Large intestine (tissue), 3 donors: ENCODE measurements at regions not wholly inside any gene's neighbourhood (a gene's known extent, or its start where the extent isn't known, plus 50 kb on each side); places are given as distances from the start of the nearest gene placed in this dataset.

Source experiments
- DNase-seq, 2 donors: peaks; one replicate each; pipeline versions ENCODE4 v3.0.0 to v3.0.0-alpha.2; 2013
- H3K27ac ChIP-seq: one replicate; pipeline ENCODE4 v1.5.1; 2013; ENCODE audit warnings: low read length
- H3K27me3 ChIP-seq: 2 replicates; pipeline ENCODE4 v1.6.1; 2013; ENCODE audit warnings: low read length; ENCODE audit not compliant: control insufficient read depth, insufficient read depth
- H3K36me3 ChIP-seq: 2 replicates; pipeline ENCODE4 v1.6.1; 2013; ENCODE audit warnings: low read length; ENCODE audit not compliant: control insufficient read depth, insufficient read depth
- H3K4me1 ChIP-seq: one replicate; pipeline ENCODE4 v1.6.1; 2013; ENCODE audit warnings: low read length; ENCODE audit not compliant: control insufficient read depth, insufficient read depth
- H3K4me3 ChIP-seq: one replicate; pipeline ENCODE4 v1.5.1; 2013; ENCODE audit warnings: low read length
- H3K9me3 ChIP-seq: one replicate; pipeline ENCODE4 v1.6.1; 2013; ENCODE audit warnings: mild to moderate bottlenecking, low read depth, low read length, moderate library complexity; ENCODE audit not compliant: control insufficient read depth
- whole genome bisulfite sequencing: methylation state at CpG from one replicate; pipeline ENCODE4 v1.1.5; 2013; ENCODE audit warnings: low lambda C conversion rate; ENCODE audit not compliant: insufficient coverage; 5-methylcytosine and 5-hydroxymethylcytosine counted together

- H3K4me3 ChIP-seq = no peak overlapping the region
- H3K4me1 ChIP-seq = no peaks in the 10 kb centered on the region
- DNase-seq = no peak
- no peaks in the 10 kb centered on the region for H3K36me3 ChIP-seq
- H3K27me3 ChIP-seq = no peaks in the 10 kb centered on the region
- no CpG with 5 or more reads among the region's 4 CpGs for WGBS
- no peak overlapping the region for H3K27ac ChIP-seq
- H3K9me3 ChIP-seq = no peaks in the 10 kb centered on the region
These were observed 618.1 kb downstream of the MED13L start for GRCh38 chr12:115659422-115659821.

GRCh38 chr12:115657081-115658013 is 620.1 kb downstream of the MED13L start:
- no peak overlapping the region for H3K4me3 ChIP-seq
- no peaks in the 10 kb centered on the region for H3K36me3 ChIP-seq
- H3K27me3 ChIP-seq = no peaks in the 10 kb centered on the region
- no peaks in the 10 kb centered on the region for H3K9me3 ChIP-seq
- no peak overlapping the region for H3K27ac ChIP-seq
- no peak for DNase-seq
- 97% methylated on average over 5 of the region's 7 CpGs for WGBS
- no peaks in the 10 kb centered on the region for H3K4me1 ChIP-seq

GRCh38 chr12:115650026-115650425 is 627.5 kb downstream of the MED13L start:
- no peaks in the 10 kb centered on the region for H3K27me3 ChIP-seq
- no CpG with 5 or more reads among the region's 10 CpGs for WGBS
- no peak overlapping the region for H3K27ac ChIP-seq

GRCh38 chr12:115648463-115648862 is 629.0 kb downstream of the MED13L start:
- no peak for DNase-seq
- no CpG with 5 or more reads among the region's 1 CpG for WGBS
- no peaks in the 10 kb centered on the region for H3K4me1 ChIP-seq
- no peaks in the 10 kb centered on the region for H3K36me3 ChIP-seq
- H3K4me3 ChIP-seq = no peak overlapping the region
- H3K9me3 ChIP-seq = no peaks in the 10 kb centered on the region
- no peak overlapping the region for H3K27ac ChIP-seq
- no peaks in the 10 kb centered on the region for H3K27me3 ChIP-seq

More at GRCh38 chr12:115650026-115650425, 627.5 kb downstream of the MED13L start:
- H3K4me1 ChIP-seq = no peaks in the 10 kb centered on the region
- no peak overlapping the region for H3K4me3 ChIP-seq
- H3K9me3 ChIP-seq = no peaks in the 10 kb centered on the region
- DNase-seq = no peak
- no peaks in the 10 kb centered on the region for H3K36me3 ChIP-seq

- no CpG with 5 or more reads among the region's 2 CpGs for WGBS
- H3K27me3 ChIP-seq = no peaks in the 10 kb centered on the region
These were observed 631.3 kb downstream of the MED13L start for GRCh38 chr12:115646210-115646609.

GRCh38 chr12:115640929-115641328 is 636.6 kb downstream of the MED13L start:
- Histone ChIP-seq H3K27ac (no peak overlapping the region), H3K4me3 (no peak overlapping the region), H3K36me3 (no peaks in the 10 kb centered on the region), H3K4me1 (no peaks in the 10 kb centered on the region), H3K9me3 (no peaks in the 10 kb centered on the region), H3K27me3 (no peaks in the 10 kb centered on the region)
- DNase-seq = no peak
- no CpG with 5 or more reads among the region's 2 CpGs for WGBS

More at GRCh38 chr12:115646210-115646609, 631.3 kb downstream of the MED13L start:
- DNase-seq = no peak
- Histone ChIP-seq H3K27ac (no peak overlapping the region), H3K9me3 (no peaks in the 10 kb centered on the region), H3K36me3 (no peaks in the 10 kb centered on the region), H3K4me1 (no peaks in the 10 kb centered on the region), H3K4me3 (no peak overlapping the region)

- no peak overlapping the region for H3K27ac ChIP-seq
- no peak overlapping the region for H3K4me3 ChIP-seq
- WGBS = no CpG with 5 or more reads among the region's 5 CpGs
- H3K27me3 ChIP-seq = no peaks in the 10 kb centered on the region
- no peaks in the 10 kb centered on the region for H3K9me3 ChIP-seq
- no peaks in the 10 kb centered on the region for H3K4me1 ChIP-seq
- H3K36me3 ChIP-seq = no peaks in the 10 kb centered on the region
- no peak for DNase-seq
These were observed 637.9 kb downstream of the MED13L start for GRCh38 chr12:115639648-115640012.

- DNase-seq = peak in 1 of 2 donors; percentile 14
- no peaks in the 10 kb centered on the region for H3K9me3 ChIP-seq
- no peaks in the 10 kb centered on the region for H3K4me1 ChIP-seq
- H3K36me3 ChIP-seq = no peaks in the 10 kb centered on the region
- no peak overlapping the region for H3K4me3 ChIP-seq
- H3K27me3 ChIP-seq = no peaks in the 10 kb centered on the region
- H3K27ac ChIP-seq = no peak overlapping the region
- WGBS = no CpG with 5 or more reads among the region's 13 CpGs
These were observed 638.5 kb downstream of the MED13L start for GRCh38 chr12:115638733-115639647.

- no peak overlapping the region for H3K27ac ChIP-seq
- no peaks in the 10 kb centered on the region for H3K4me1 ChIP-seq
- H3K27me3 ChIP-seq = no peaks in the 10 kb centered on the region
- no peak overlapping the region for H3K4me3 ChIP-seq
- no peaks in the 10 kb centered on the region for H3K36me3 ChIP-seq
- DNase-seq = no peak
- no peaks in the 10 kb centered on the region for H3K9me3 ChIP-seq
- WGBS = 54% methylated on average over 4 of the region's 9 CpGs
These were observed 640.9 kb downstream of the MED13L start for GRCh38 chr12:115636546-115636945.

GRCh38 chr12:115632308-115632707 is 645.2 kb downstream of the MED13L start:
- Histone ChIP-seq H3K4me1 (no peaks in the 10 kb centered on the region), H3K9me3 (no peaks in the 10 kb centered on the region), H3K27ac (no peak overlapping the region), H3K4me3 (no peak overlapping the region), H3K36me3 (no peaks in the 10 kb centered on the region), H3K27me3 (no peaks in the 10 kb centered on the region)
- no peak for DNase-seq
